ENCODE measurements at regions not wholly inside any gene's neighbourhood (a gene's known extent, or its start where the extent isn't known, plus 50 kb on each side); places are given as distances from the start of the nearest gene placed in this dataset.

- intact Hi-C loops (cut with DNase I), result no loop called here
- ATAC-seq (ENCODE audit: poor library complexity), result no peak
- no peak for DNase-seq
Measured at GRCh38 chr2:67043781-67044478, 353.2 kb upstream of the ETAA1 start.

GRCh38 chr2:67046591-67046990 lies 350.5 kb upstream of the ETAA1 start:
- ATAC-seq (ENCODE audit: poor library complexity) (no peak), DNase-seq (no peak)
- intact Hi-C loops (cut with DNase I), result no loop called here

GRCh38 chr2:67048314-67048713 lies 348.8 kb upstream of the ETAA1 start:
- ATAC-seq (ENCODE audit: poor library complexity) (no peak), DNase-seq (no peak)
- intact Hi-C loops (cut with DNase I), result no loop called here

GRCh38 chr2:67050622-67051021 lies 346.5 kb upstream of the ETAA1 start:
- DNase-seq (no peak), ATAC-seq (ENCODE audit: poor library complexity) (no peak)
- intact Hi-C loops (cut with DNase I), result no loop called here

- DNase-seq, result no peak
- intact Hi-C loops (cut with DNase I), result no loop called here
- ATAC-seq (ENCODE audit: poor library complexity), result no peak
Measured at GRCh38 chr2:67054728-67055127, 342.4 kb upstream of the ETAA1 start.

- ATAC-seq (ENCODE audit: poor library complexity) (no peak), DNase-seq (no peak)
- intact Hi-C loops (cut with DNase I), result no loop called here
Measured at GRCh38 chr2:67055387-67056304, 341.5 kb upstream of the ETAA1 start.

- intact Hi-C loops (cut with DNase I), result no loop called here
- ATAC-seq (ENCODE audit: poor library complexity), result no peak
Measured at GRCh38 chr2:67057123-67057522, 340.0 kb upstream of the ETAA1 start.

GRCh38 chr2:67057901-67058703 lies 339.0 kb upstream of the ETAA1 start:
- no peak for DNase-seq
- ATAC-seq (ENCODE audit: poor library complexity), result no peak
- intact Hi-C loops (cut with DNase I), result no loop called here

More at GRCh38 chr2:67057123-67057522, 340.0 kb upstream of the ETAA1 start:
- no peak for DNase-seq

- ATAC-seq (ENCODE audit: poor library complexity) (no peak), DNase-seq (no peak)
- intact Hi-C loops (cut with DNase I), result no loop called here
Measured at GRCh38 chr2:67065046-67065445, 332.1 kb upstream of the ETAA1 start.

GRCh38 chr2:67066782-67067181 lies 330.4 kb upstream of the ETAA1 start:
- intact Hi-C loops (cut with DNase I), result no loop called here
- no peak for ATAC-seq (ENCODE audit: poor library complexity)
- DNase-seq, result no peak

GRCh38 chr2:67067656-67068055 lies 329.5 kb upstream of the ETAA1 start:
- intact Hi-C loops (cut with DNase I), result no loop called here
- ATAC-seq (ENCODE audit: poor library complexity) (no peak), DNase-seq (no peak)

- no peak for DNase-seq
- intact Hi-C loops (cut with DNase I), result no loop called here
- ATAC-seq (ENCODE audit: poor library complexity), result no peak
Measured at GRCh38 chr2:67070826-67071225, 326.3 kb upstream of the ETAA1 start.

- ATAC-seq (ENCODE audit: poor library complexity) (no peak), DNase-seq (no peak)
- intact Hi-C loops (cut with DNase I), result no loop called here
Measured at GRCh38 chr2:67075056-67075455, 322.1 kb upstream of the ETAA1 start.

- intact Hi-C loops (cut with DNase I), result no loop called here
- ATAC-seq (ENCODE audit: poor library complexity) (no peak), DNase-seq (no peak)
Measured at GRCh38 chr2:67075530-67076238, 321.4 kb upstream of the ETAA1 start.

GRCh38 chr2:67076239-67076624 lies 320.9 kb upstream of the ETAA1 start:
- no peak for ATAC-seq (ENCODE audit: poor library complexity)
- intact Hi-C loops (cut with DNase I), result no loop called here

GRCh38 chr2:67079729-67080128 lies 317.4 kb upstream of the ETAA1 start:
- no peak for DNase-seq
- no peak for ATAC-seq (ENCODE audit: poor library complexity)
- intact Hi-C loops (cut with DNase I), result no loop called here

More at GRCh38 chr2:67076239-67076624, 320.9 kb upstream of the ETAA1 start:
- DNase-seq, result no peak

GRCh38 chr2:67082813-67083212 lies 314.3 kb upstream of the ETAA1 start:
- ATAC-seq (ENCODE audit: poor library complexity) (no peak), DNase-seq (no peak)
- intact Hi-C loops (cut with DNase I), result no loop called here

- no peak for ATAC-seq (ENCODE audit: poor library complexity)
- intact Hi-C loops (cut with DNase I), result no loop called here
- no peak for DNase-seq
Measured at GRCh38 chr2:67083951-67084350, 313.2 kb upstream of the ETAA1 start.

GRCh38 chr2:67085146-67085545 lies 312.0 kb upstream of the ETAA1 start:
- no peak for ATAC-seq (ENCODE audit: poor library complexity)
- intact Hi-C loops (cut with DNase I), result no loop called here
- no peak for DNase-seq
